GM23338 (cell line): ENCODE measurements at regions not wholly inside any gene's neighbourhood (a gene's known extent, or its start where the extent isn't known, plus 50 kb on each side); places are given as distances from the start of the nearest gene placed in this dataset.

ENCODE experiments used
- EZH2phosphoT487 ChIP-seq: fragments of 200-600 bp; sonication (generic); IDR thresholded peaks from one replicate; pipeline ENCODE4 v1.8.1; 2018; ENCODE audit warnings: antibody characterized with exemption; ENCODE audit not compliant: unreplicated experiment
- POLR2AphosphoS5 ChIP-seq: IDR thresholded peaks from 2 replicates; pipeline ENCODE4 v1.6.1; 2016; ENCODE audit warnings: antibody characterized with exemption, low read depth
- TF ChIP-seq, protein P1 (sequence below), 2 experiments: fragments of 200-600 bp in 1 of 2; sonication (generic) in 1 of 2; conservative IDR thresholded peaks; 2 replicates each; pipeline versions ENCODE4 v1.5.1 to v1.6.1; 2016 to 2017; ENCODE audit warnings: antibody characterized with exemption in 2 of 2, low read depth in 2 of 2, mild to moderate bottlenecking in 2 of 2, moderate library complexity in 1 of 2

DNA sequence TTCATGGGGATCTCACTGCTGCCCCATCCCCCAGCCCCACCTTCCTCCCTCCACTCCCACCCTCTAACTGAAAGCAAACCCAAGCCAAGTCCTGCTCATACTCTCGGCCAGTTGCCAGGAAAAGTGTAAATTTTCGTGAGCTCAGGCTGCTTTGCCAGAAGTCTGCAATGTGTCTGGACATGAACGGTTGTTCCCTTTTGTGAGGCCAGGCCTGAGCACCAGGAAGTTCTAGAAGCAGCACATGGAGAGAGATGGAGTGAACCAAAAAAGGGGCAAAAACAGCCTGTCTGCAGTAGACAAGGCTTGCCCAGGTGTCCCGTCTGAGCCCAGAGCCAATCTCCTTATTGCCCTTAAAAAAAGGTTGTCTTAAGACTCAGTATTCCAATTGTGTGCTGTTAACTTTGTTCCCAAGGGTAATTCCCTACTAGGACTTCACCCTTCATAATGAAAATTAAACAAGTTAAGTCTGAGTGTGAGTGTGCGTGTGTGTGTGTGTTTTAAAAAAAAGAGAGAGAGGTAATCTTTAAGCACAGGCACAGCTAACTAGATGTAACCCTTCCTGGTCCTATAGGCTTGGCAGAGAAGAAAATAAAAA, 247.1 kb downstream of the BCL11A start:
- TF ChIP-seq EZH2phosphoT487, result no peak
- TF ChIP-seq, protein P1, sequence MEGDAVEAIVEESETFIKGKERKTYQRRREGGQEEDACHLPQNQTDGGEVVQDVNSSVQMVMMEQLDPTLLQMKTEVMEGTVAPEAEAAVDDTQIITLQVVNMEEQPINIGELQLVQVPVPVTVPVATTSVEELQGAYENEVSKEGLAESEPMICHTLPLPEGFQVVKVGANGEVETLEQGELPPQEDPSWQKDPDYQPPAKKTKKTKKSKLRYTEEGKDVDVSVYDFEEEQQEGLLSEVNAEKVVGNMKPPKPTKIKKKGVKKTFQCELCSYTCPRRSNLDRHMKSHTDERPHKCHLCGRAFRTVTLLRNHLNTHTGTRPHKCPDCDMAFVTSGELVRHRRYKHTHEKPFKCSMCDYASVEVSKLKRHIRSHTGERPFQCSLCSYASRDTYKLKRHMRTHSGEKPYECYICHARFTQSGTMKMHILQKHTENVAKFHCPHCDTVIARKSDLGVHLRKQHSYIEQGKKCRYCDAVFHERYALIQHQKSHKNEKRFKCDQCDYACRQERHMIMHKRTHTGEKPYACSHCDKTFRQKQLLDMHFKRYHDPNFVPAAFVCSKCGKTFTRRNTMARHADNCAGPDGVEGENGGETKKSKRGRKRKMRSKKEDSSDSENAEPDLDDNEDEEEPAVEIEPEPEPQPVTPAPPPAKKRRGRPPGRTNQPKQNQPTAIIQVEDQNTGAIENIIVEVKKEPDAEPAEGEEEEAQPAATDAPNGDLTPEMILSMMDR (conservative IDR thresholded peaks at IDR 0.05; ENCODE audit: low read depth in 2 of 2), result no peak
- TF ChIP-seq POLR2AphosphoS5, result no peak
